Lower leg skin (tissue), 3 donors: ENCODE measurements at regions not wholly inside any gene's neighbourhood (a gene's known extent, or its start where the extent isn't known, plus 50 kb on each side); places are given as distances from the start of the nearest gene placed in this dataset.

Source experiments
- POLR2A ChIP-seq, 2 donors: fragments of 450-650 bp; IDR thresholded peaks; one replicate each; pipeline ENCODE4 v1.6.1; 2016 to 2017; ENCODE audit warnings: antibody characterized with exemption in 2 of 2, mild to moderate bottlenecking in 1 of 2, moderate library complexity in 1 of 2
- TF ChIP-seq, protein P1 (sequence below), 3 donors: fragments of 450-650 bp; IDR thresholded peaks; one replicate each; pipeline ENCODE4 v1.5.1; 2016; ENCODE audit warnings: antibody characterized with exemption in 3 of 3, mild to moderate bottlenecking in 3 of 3, moderate library complexity in 2 of 3

DNA sequence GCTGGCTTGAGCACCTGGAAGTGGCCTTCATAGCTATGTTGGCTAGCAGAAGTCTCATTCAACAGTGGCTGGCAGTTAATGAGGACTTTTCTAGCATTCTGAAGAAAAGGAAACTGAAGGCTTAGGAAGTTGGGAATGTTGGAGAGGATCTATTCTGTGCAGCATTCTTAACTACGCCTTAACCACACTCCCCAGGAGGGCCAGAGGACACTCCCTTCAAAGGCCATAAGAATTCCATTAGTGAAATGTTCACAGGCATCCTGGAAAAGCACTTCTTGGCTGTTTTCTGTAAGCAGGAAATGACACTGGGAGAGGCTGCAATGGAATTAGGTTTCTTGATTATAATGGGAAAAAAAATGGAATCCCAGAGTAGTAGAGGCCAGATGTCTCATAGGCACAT, 188.9 kb downstream of the ARHGAP12 start:
- TF ChIP-seq, protein P1, sequence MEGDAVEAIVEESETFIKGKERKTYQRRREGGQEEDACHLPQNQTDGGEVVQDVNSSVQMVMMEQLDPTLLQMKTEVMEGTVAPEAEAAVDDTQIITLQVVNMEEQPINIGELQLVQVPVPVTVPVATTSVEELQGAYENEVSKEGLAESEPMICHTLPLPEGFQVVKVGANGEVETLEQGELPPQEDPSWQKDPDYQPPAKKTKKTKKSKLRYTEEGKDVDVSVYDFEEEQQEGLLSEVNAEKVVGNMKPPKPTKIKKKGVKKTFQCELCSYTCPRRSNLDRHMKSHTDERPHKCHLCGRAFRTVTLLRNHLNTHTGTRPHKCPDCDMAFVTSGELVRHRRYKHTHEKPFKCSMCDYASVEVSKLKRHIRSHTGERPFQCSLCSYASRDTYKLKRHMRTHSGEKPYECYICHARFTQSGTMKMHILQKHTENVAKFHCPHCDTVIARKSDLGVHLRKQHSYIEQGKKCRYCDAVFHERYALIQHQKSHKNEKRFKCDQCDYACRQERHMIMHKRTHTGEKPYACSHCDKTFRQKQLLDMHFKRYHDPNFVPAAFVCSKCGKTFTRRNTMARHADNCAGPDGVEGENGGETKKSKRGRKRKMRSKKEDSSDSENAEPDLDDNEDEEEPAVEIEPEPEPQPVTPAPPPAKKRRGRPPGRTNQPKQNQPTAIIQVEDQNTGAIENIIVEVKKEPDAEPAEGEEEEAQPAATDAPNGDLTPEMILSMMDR (IDR thresholded peaks at IDR 0.05): no peak
- TF ChIP-seq POLR2A (IDR thresholded peaks at IDR 0.05): no peak
